Posterior cingulate gyrus (tissue), 11 donors: ENCODE measurements at regions not wholly inside any gene's neighbourhood (a gene's known extent, or its start where the extent isn't known, plus 50 kb on each side); places are given as distances from the start of the nearest gene placed in this dataset.
"Not testable (repeated sequence)": the region's sequence is repeated elsewhere in the genome, so short reads cannot be mapped to it uniquely, and the experiment has no call there.

Source experiments
- DNase-seq, 10 donors: peaks; one replicate each; pipeline versions ENCODE4 v3.0.0 to v3.0.0-alpha.2; 2020 to 2021; ENCODE audit warnings: mixed read lengths in 3 of 10
- intact Hi-C: fragments of 100-400 bp; cut with DNase I; formaldehyde crosslinking; loops from one replicate; pipeline ENCODE4 v1.15.1; 2023

GRCh38 chr12:47382305-47382704 lies 302.5 kb upstream of the AMIGO2 start:
- intact Hi-C loops: no loop called here
- DNase-seq: no peak

- DNase-seq: no peak
- intact Hi-C loops: no loop called here
These were observed 299.1 kb upstream of the AMIGO2 start for GRCh38 chr12:47378907-47379306.

DNA sequence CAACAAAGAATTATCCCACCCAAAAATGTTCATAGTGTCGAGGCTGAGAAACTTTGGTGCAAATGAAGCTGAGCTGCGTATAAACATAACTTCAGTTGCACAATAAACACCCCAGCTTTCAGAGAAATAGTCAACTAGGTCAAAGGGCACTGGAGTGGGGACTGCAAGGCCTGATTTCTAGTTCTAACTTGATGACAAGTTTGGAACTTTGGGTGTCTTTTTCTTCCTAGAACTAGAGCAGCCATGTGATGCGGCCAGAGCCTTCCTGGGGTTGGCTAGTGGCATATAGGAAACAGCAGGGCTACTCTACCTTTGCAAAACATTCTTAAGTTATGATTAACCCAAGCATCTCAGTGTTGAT lies 298.4 kb upstream of the AMIGO2 start:
- DNase-seq: no peak
- intact Hi-C loops: no loop called here

DNA sequence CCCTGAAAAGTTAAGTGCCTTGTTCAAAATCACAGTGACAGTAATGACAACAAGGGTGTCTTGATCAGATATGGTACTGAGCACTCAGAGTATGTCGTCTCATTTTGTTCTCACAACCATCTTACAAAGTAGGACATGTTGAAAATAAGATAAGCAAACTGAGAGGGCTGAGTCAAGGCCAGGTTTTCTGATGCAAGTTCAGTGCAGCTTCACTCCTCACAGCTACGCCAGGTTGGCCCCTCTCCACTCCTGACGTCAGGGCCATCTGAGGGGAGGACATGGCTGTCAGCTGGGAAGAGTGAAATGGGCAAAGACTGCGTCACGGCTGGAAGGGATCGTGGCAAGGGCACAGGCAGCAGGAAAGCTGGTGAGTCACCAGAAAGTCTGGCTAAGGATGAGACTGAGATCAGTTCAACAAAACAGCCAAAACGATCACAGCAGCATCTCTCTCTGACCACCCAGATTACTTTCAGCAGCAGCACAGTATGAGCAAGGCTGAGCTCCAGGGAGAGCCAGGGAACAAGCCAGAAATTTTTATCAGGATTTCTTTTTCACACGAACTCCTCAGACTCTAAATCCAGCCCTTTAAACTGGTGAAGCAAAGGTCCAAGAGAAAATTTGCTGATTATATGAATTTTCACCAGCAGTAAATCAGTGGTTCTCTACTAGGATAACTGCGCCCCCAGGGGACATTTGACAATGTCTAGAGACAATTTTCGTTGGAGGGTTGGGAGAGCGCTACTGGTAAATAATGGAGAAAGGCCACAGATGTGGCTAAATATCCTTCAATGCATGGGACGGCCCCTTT lies 297.9 kb upstream of the AMIGO2 start:
- intact Hi-C loops: no loop called here
- peak in 9 of 10 donors; percentile 11 to 91 (median 40) for DNase-seq

DNA sequence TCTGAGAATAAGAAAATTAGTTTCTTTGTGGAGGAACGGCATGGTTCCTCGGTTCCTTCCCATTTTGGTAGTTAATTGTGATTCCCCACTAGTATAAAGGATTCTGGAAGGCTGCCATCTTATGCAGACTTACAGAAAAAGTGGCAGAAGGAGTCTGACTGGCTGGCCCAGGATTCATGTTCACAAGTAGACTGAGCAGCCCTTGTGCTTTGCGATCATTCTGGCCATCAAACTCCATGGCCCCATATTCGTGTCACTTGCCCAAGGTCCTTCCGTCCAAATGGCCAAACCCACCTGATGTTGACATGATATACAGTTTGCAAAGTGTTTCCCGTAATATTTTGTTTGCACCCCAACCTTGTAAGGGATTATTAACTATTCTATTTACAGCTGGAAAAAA lies 297.2 kb upstream of the AMIGO2 start:
- intact Hi-C loops: no loop called here
- DNase-seq: no peak

DNA sequence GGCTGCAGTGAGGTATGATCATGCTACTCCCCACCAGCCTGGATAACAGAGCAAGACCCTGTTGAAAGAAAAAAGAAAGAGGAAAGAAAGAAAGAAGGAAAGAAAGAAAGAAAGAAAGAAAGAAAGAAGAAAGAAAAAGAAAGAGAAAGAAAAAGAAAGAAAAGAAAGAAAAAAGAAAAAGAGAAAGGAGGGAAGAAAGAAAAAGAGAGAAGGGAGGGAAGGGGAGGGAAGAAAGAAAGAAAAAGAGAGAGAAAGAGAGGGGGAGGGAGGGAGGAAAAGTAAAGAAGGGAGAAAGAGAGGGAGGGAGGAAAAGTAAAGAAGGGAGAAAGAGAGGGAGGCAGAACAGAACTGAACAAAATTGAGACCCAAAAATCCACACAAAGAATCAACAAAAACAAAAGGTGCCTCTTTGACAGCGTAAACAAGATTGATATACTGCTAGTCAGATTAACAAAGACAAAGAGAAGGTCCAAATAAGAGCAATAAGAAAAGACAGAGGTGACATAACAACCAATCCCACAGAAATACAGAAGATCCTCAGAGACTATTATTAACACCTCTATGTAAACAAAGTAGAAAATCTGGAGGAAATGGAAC lies 293.9 kb upstream of the AMIGO2 start:
- intact Hi-C loops: no loop called here

GRCh38 chr12:47370421-47370820 lies 290.7 kb upstream of the AMIGO2 start:
- intact Hi-C loops: no loop called here
- no peak for DNase-seq

More for the DNA sequence above, 293.9 kb upstream of the AMIGO2 start:
- DNase-seq: no peak

DNA sequence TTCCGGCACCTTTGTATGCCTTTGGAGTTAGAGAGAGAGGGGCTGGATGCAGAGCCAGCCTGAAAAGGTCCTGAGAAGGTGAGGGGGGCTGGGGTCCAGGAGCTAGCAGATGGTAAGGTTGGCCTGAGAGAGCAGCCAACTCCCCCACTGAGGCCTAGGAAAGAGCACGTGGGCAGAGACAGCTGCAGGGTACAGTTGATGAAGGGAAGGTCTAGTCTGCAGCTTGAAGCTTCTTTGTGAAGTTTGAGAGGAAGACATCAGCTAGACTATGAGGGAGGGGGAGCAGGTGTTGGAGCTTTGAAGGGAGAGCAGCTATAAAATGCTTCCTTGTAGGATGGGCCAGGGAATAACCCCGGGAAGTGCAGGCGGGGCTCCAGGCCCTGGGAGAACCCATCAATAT lies 289.3 kb upstream of the AMIGO2 start:
- DNase-seq: no peak
- intact Hi-C loops: no loop called here

GRCh38 chr12:47367912-47368537 lies 288.3 kb upstream of the AMIGO2 start:
- DNase-seq: no peak
- intact Hi-C loops: no loop called here

GRCh38 chr12:47366579-47366978 lies 286.8 kb upstream of the AMIGO2 start:
- intact Hi-C loops: no loop called here
- DNase-seq: no peak

DNA sequence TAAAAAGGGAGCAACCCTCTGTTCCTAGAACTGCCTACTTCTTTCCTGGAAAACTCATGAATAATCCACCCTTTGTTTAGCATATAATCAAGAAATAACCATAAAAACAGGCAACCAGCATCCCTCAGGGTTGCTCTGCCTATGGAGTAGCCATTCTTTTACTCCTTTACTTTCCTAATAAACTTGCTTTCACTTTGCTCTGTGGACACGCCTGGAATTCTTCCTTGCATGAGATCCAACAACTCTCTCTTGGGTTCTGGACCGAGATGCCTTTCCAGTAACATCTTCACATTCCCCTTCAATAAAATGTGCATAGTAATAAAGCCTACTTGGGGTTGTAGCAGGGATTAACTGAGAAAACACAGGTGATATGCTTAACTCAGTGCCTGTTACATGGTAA lies 286.4 kb upstream of the AMIGO2 start:
- no peak for DNase-seq
- intact Hi-C loops: no loop called here

DNA sequence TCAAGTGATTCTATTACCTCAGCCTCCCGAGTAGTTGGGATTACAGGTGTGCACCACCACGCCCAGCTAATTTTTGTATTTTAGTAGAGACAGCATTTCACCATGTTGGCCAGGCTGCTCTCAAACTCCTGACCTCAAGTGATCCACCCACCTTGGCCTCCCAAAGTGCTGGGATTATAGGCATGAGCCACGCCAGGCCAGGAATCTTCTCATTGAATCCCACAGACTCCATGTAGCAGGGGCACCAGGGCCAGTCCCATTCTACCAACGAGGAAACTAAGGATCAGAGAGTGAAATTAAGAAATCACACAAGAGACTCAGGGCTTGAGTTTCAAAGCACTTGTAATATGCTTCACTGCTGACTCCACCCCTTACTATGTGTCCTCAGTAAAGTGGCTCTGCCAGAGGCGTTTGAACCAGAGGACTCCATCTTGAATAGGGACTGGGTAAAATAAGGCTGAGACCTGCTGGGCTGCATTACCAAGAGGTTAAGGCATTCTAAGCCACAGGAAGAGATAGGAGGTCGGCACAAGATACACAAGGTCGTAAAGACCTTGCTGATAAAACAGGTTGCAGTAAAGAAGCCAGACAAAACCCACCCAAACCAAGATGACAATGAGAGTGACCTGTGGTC lies 285.8 kb upstream of the AMIGO2 start:
- DNase-seq, intact Hi-C loops: not testable (repeated sequence)

GRCh38 chr12:47364261-47364660 lies 284.5 kb upstream of the AMIGO2 start:
- no peak for DNase-seq
- intact Hi-C loops: no loop called here

GRCh38 chr12:47362126-47362705 lies 282.5 kb upstream of the AMIGO2 start:
- intact Hi-C loops: no loop called here

GRCh38 chr12:47361389-47362021 lies 281.7 kb upstream of the AMIGO2 start:
- no peak for DNase-seq

More at GRCh38 chr12:47362126-47362705, 282.5 kb upstream of the AMIGO2 start:
- DNase-seq: no peak

DNA sequence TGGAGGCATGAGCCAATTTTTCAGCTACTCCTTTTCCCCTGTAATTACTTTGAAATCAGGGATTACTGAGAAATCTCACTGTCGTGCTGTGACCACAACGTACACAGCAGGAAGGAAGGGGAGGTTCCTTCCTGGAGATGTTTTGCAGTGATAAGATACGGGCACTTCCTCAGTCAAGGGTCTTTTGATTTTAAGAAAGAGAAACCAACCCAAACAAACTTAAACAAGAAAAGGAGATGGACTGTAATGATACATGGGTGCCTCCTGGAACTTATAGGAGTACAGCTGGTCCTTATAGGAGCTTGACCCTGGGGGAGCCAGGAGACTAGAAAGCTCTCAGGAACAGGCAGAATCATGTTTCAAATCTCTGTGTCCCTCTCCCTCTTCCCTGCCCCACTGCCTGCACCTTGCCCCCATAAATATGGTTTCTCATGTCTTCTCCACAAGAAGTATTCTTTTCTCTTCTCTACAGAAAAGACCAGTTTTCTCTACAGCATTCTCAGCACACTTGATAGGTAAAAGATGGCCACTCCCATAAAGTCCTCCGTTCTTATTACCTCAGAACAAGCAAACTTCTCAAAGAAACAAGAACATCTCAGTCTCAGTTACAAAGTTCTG lies 281.1 kb upstream of the AMIGO2 start:
- no peak for DNase-seq
- intact Hi-C loops: no loop called here

More at GRCh38 chr12:47361389-47362021, 281.7 kb upstream of the AMIGO2 start:
- intact Hi-C loops: no loop called here

GRCh38 chr12:47360093-47360480 lies 280.3 kb upstream of the AMIGO2 start:
- DNase-seq: no peak
- intact Hi-C loops: no loop called here

DNA sequence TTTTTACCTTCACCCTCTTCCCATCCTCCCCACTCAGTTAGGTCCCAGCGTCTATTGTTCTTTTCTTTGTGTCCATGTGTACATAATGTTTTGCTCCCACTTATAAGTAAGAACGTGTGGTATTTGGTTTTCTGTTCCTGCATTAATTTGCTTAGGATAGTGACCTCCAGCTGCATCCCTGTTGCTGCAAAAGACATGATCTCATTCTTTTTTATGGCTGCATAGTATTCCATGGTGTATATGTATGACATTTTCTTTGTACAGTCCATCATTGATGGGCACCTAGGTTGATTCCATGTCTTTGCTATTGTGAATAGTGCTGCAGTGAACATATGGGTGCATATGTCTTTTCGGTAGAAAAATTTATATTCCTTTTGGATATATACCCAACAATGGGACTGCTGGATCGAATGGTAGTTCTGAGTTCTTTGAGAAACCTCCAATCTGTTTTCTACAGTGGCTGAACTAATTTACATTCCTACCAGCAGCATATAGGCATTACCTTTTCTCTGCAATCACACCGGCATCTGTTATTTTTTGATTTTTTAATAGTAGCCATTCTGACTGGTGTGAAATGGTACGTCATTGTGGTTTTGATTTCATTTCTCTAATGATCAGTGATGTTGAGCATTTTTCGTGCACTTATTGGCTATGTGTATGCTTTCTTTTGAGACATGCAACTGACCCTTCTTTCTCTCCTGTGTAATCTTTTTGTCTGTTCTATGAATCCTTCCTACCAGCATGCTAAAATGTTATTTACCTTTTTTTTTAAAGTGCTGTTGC lies 279.7 kb upstream of the AMIGO2 start:
- intact Hi-C loops: no loop called here
- no peak for DNase-seq

DNA sequence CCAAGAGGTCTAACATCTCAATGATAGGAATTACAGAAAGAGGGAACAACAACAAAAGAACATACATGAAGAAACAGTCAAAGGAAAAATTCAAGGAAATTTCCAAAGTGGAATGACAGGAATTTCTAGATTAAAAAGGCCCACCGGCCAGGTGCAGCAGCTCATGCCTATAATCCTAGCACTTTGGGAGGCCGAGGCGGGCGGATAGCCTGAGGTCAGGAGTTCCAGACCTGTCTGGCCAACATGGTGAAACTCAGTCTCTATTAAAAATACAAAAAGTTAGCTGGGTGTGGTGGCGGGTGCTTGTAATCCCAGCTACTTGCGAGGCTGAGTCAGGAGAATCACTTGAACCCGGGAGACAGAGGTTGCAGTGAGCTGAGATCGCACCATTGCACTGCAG lies 277.2 kb upstream of the AMIGO2 start:
- intact Hi-C loops, DNase-seq: not testable (repeated sequence)
